ENCODE measurements at regions not wholly inside any gene's neighbourhood (a gene's known extent, or its start where the extent isn't known, plus 50 kb on each side); places are given as distances from the start of the nearest gene placed in this dataset.
"Not testable (repeated sequence)": the region's sequence is repeated elsewhere in the genome, so short reads cannot be mapped to it uniquely, and the experiment has no call there.

- DNase-seq (ENCODE audit: low spot score): no peak
These were observed 1692.2 kb downstream of the HACE1 start for GRCh38 chr6:103167345-103168071.

- DNase-seq (ENCODE audit: low spot score): no peak
These were observed 1704.7 kb downstream of the HACE1 start for GRCh38 chr6:103154779-103155572.

GRCh38 chr6:103153016-103153415, 1706.7 kb downstream of the HACE1 start:
- no peak for DNase-seq (ENCODE audit: low spot score)

- DNase-seq (ENCODE audit: low spot score): no peak
These were observed 1716.8 kb downstream of the HACE1 start for GRCh38 chr6:103142902-103143301.

GRCh38 chr6:103140308-103141027, 1719.3 kb downstream of the HACE1 start:
- DNase-seq (ENCODE audit: low spot score): no peak

GRCh38 chr6:103139377-103139776, 1720.3 kb downstream of the HACE1 start:
- DNase-seq (ENCODE audit: low spot score): no peak

GRCh38 chr6:103124471-103124870, 1731.0 kb downstream of the GRIK2 start:
- no peak for DNase-seq (ENCODE audit: low spot score)

- DNase-seq (ENCODE audit: low spot score): peak; percentile 60
These were observed 1729.5 kb downstream of the GRIK2 start for GRCh38 chr6:103122766-103123601.

GRCh38 chr6:103119056-103119455, 1725.5 kb downstream of the GRIK2 start:
- DNase-seq (ENCODE audit: low spot score): no peak

- DNase-seq (ENCODE audit: low spot score): no peak
These were observed 1721.1 kb downstream of the GRIK2 start for GRCh38 chr6:103114582-103114981.

- no peak for DNase-seq (ENCODE audit: low spot score)
These were observed 1719.9 kb downstream of the GRIK2 start for GRCh38 chr6:103113416-103113815.

- no peak for DNase-seq (ENCODE audit: low spot score)
These were observed 1714.5 kb downstream of the GRIK2 start for GRCh38 chr6:103107985-103108384.

- no peak for DNase-seq (ENCODE audit: low spot score)
These were observed 1712.2 kb downstream of the GRIK2 start for GRCh38 chr6:103105686-103106085.

- DNase-seq (ENCODE audit: low spot score): no peak
These were observed 1707.8 kb downstream of the GRIK2 start for GRCh38 chr6:103101267-103101666.

- not testable (repeated sequence) for DNase-seq (ENCODE audit: low spot score)
These were observed 1698.9 kb downstream of the GRIK2 start for GRCh38 chr6:103092414-103092813.

GRCh38 chr6:103085801-103086200, 1692.3 kb downstream of the GRIK2 start:
- DNase-seq (ENCODE audit: low spot score): no peak

- DNase-seq (ENCODE audit: low spot score): no peak
These were observed 1688.5 kb downstream of the GRIK2 start for GRCh38 chr6:103081876-103082630.

GRCh38 chr6:103081126-103081525, 1687.6 kb downstream of the GRIK2 start:
- no peak for DNase-seq (ENCODE audit: low spot score)

- no peak for DNase-seq (ENCODE audit: low spot score)
These were observed 1687.0 kb downstream of the GRIK2 start for GRCh38 chr6:103080497-103080896.

GRCh38 chr6:103079867-103080266, 1686.4 kb downstream of the GRIK2 start:
- no peak for DNase-seq (ENCODE audit: low spot score)

GRCh38 chr6:103062136-103062535, 1668.6 kb downstream of the GRIK2 start:
- DNase-seq (ENCODE audit: low spot score): no peak

Data from RKO (cell line).